GM21529 (cell line): ENCODE measurements at regions not wholly inside any gene's neighbourhood (a gene's known extent, or its start where the extent isn't known, plus 50 kb on each side); places are given as distances from the start of the nearest gene placed in this dataset.

Source experiments
- ATAC-seq: cut with Tn5 transposase; IDR thresholded peaks from one replicate; pipeline ENCODE4 v1.9.1; 2021; ENCODE audit not compliant: unreplicated experiment

DNA sequence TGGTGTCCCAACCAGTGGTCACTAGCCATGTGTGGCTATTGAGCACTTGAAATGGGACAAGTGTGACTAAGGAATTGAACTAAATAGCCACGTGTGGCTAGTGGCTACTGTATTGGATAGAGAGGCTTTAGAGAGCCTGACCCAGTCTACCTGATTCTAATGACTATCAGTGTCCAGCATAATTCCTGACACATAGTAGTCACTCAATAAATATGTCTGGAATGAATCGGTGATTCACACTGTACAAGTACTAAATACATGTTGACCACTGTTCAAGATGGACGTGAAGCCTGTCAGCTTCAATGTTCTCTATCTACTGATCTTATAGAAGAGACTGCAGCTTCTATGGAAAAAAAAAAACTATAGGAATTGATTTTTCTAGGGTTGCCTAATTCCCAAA, 57.7 kb upstream of the MAST4 start:
- ATAC-seq: no peak

DNA sequence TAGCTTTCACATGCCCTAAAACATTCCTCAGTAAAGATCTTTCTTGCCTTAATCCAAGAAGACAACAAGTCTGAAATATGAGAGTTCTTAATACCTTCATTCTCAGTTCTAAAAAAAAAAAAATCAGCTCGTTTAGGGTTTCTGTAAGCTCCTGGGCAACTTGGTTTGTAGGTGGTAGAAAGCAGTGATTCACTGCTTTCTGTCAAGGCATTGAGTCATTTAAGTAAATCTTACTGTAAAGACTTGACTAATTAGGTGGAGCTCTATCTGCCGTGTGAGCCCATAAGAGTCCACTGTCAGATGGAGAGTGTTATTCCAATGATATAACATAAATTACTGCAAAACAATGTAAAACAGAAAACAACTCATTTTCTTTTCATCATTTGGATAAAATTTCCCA, 56.1 kb upstream of the MAST4 start:
- ATAC-seq: no peak

DNA sequence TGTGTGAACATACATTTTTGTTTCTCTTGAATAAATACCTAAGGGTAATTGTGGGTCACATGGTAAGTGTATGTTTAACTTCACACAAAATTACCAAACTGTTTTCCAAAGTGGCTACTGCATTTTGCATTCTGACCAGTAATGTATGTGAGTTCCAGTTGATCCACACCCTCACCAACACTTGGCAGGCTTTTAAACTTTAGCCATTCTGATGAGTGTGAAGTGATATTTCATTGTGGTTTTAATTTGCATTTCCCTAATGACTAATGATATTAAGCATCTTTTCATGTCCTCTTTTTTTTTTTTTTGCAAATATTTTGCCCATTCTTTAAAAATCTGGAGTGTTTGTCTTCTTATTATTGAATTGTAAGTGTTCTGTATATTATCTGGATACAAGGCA, 53.5 kb upstream of the MAST4 start:
- no peak for ATAC-seq
